WTC11 (cell line): ENCODE measurements at regions not wholly inside any gene's neighbourhood (a gene's known extent, or its start where the extent isn't known, plus 50 kb on each side); places are given as distances from the start of the nearest gene placed in this dataset.
A peak's percentile ranks its signal among the peaks of the same experiment; 100 is the strongest.

ENCODE experiments used
- ATAC-seq: fragments of 200-7000 bp; cut with Tn5 transposase; 2 replicates; pipeline ENCODE4 v1.10.0; 2021; ENCODE audit warnings: mild to moderate bottlenecking, moderate library complexity
- CTCF ChIA-PET: fragments of 300-600 bp; sonication (Branson Sonifier 250); formaldehyde crosslinking; loops from one replicate; lab custom pipeline; 2021; ENCODE audit warnings: antibody characterized with exemption; lab: Charles Lee
- POLR2A ChIA-PET: fragments of 350-600 bp; sonication (Branson Sonifier 250); formaldehyde crosslinking; loops from one replicate; lab custom pipeline; 2021; ENCODE audit warnings: antibody characterized with exemption; lab: Charles Lee
- DNase-seq: peaks from one replicate; pipeline ENCODE4 v3.0.0; 2021; ENCODE audit warnings: low spot score
- H3K27ac Mint-ChIP-seq: 2 replicates; pipeline ENCODE4 v1.8.0; 2021; ENCODE audit warnings: mixed read lengths
- H3K27me3 Mint-ChIP-seq: 2 replicates; pipeline ENCODE4 v1.8.0; 2021; ENCODE audit warnings: low read depth, mild to moderate bottlenecking, moderate library complexity, mixed read lengths
- H3K36me3 Mint-ChIP-seq: 2 replicates; pipeline ENCODE4 v1.8.0; 2021; ENCODE audit warnings: mixed read lengths
- H3K4me1 Mint-ChIP-seq: 2 replicates; pipeline ENCODE4 v1.8.0; 2022; ENCODE audit warnings: mixed read lengths
- H3K4me3 Mint-ChIP-seq: 2 replicates; pipeline ENCODE4 v1.8.0; 2021; ENCODE audit warnings: mild to moderate bottlenecking, moderate library complexity, mixed read lengths
- H3K9me3 Mint-ChIP-seq: 2 replicates; pipeline ENCODE4 v1.8.0; 2021; ENCODE audit warnings: mixed read lengths
- AFF4 ChIP-seq: sonication (generic); formaldehyde crosslinking; IDR thresholded peaks from 2 replicates; pipeline ENCODE4 v1.8.1; 2023; ENCODE audit warnings: mild to moderate bottlenecking, missing genetic modification reagents, borderline replicate concordance
- ATF1 ChIP-seq: sonication (generic); formaldehyde crosslinking; IDR thresholded peaks from 2 replicates; pipeline ENCODE4 v1.8.1; 2023; ENCODE audit warnings: mild to moderate bottlenecking, moderate library complexity, missing genetic modification reagents
- ATF2 ChIP-seq: sonication (generic); formaldehyde crosslinking; IDR thresholded peaks from 2 replicates; pipeline ENCODE4 v1.8.1; 2022; ENCODE audit warnings: low read depth, missing genetic modification reagents, borderline replicate concordance
- ATF3 ChIP-seq: sonication (generic); formaldehyde crosslinking; conservative IDR thresholded peaks from 2 replicates; pipeline ENCODE4 v1.8.1; 2022; ENCODE audit warnings: mild to moderate bottlenecking, missing genetic modification reagents
- CREM ChIP-seq: sonication (generic); formaldehyde crosslinking; IDR thresholded peaks from 2 replicates; pipeline ENCODE4 v1.8.1; 2022; ENCODE audit warnings: mild to moderate bottlenecking, missing genetic modification reagents, moderate library complexity
- ERG ChIP-seq: fragments of 250-450 bp; sonication (Bioruptor Pico); IDR thresholded peaks from 2 replicates; pipeline ENCODE4 v1.8.0; 2021; ENCODE audit warnings: mild to moderate bottlenecking
- GABPB1 ChIP-seq: sonication (generic); formaldehyde crosslinking; IDR thresholded peaks from 2 replicates; pipeline ENCODE4 v1.8.1; 2023; ENCODE audit warnings: mild to moderate bottlenecking, missing genetic modification reagents
- GRHL2 ChIP-seq: fragments of 250-450 bp; sonication (Bioruptor Pico); IDR thresholded peaks from 2 replicates; pipeline ENCODE4 v1.8.0; 2022; ENCODE audit warnings: mild to moderate bottlenecking, moderate library complexity; ENCODE audit not compliant: insufficient replicate concordance, severe bottlenecking
- JAZF1 ChIP-seq: fragments of 250-450 bp; sonication (Bioruptor Pico); IDR thresholded peaks from 2 replicates; pipeline ENCODE4 v1.9.0; 2021; ENCODE audit warnings: moderate library complexity, mild to moderate bottlenecking, inconsistent platforms
- MYBL2 ChIP-seq: sonication (generic); formaldehyde crosslinking; IDR thresholded peaks from 2 replicates; pipeline ENCODE4 v1.8.1; 2023; ENCODE audit warnings: mild to moderate bottlenecking, moderate library complexity, missing genetic modification reagents
- NFYB ChIP-seq: sonication (generic); formaldehyde crosslinking; conservative IDR thresholded peaks from 2 replicates; pipeline ENCODE4 v1.8.0; 2022; ENCODE audit warnings: low read depth, missing genetic modification reagents
- PRDM15 ChIP-seq: sonication (generic); formaldehyde crosslinking; IDR thresholded peaks from 2 replicates; pipeline ENCODE4 v1.8.0; 2022; ENCODE audit warnings: missing genetic modification reagents
- SMAD4 ChIP-seq: sonication (generic); formaldehyde crosslinking; IDR thresholded peaks from 2 replicates; pipeline ENCODE4 v1.8.0; 2022; ENCODE audit warnings: mild to moderate bottlenecking, missing genetic modification reagents
- TCF7 ChIP-seq: sonication (generic); formaldehyde crosslinking; IDR thresholded peaks from 2 replicates; pipeline ENCODE4 v1.8.0; 2022; ENCODE audit warnings: mild to moderate bottlenecking, low read depth, missing genetic modification reagents, moderate library complexity
- TEAD1 ChIP-seq: sonication (generic); formaldehyde crosslinking; IDR thresholded peaks from 2 replicates; pipeline ENCODE4 v1.8.0; 2022; ENCODE audit warnings: mild to moderate bottlenecking, missing genetic modification reagents
- ZBTB43 ChIP-seq: sonication (generic); formaldehyde crosslinking; IDR thresholded peaks from 2 replicates; pipeline ENCODE4 v1.8.1; 2023; ENCODE audit warnings: mild to moderate bottlenecking, missing genetic modification reagents
- ZMAT4 ChIP-seq: fragments of 250-450 bp; sonication (Bioruptor Pico); IDR thresholded peaks from 2 replicates; pipeline ENCODE4 v1.9.0; 2021; ENCODE audit warnings: mild to moderate bottlenecking
- ZNF317 ChIP-seq: sonication (generic); formaldehyde crosslinking; IDR thresholded peaks from 2 replicates; pipeline ENCODE4 v1.8.1; 2023; ENCODE audit warnings: low read depth, mild to moderate bottlenecking, moderate library complexity, missing genetic modification reagents, borderline replicate concordance
- ZNF416 ChIP-seq: fragments of 250-450 bp; sonication (Bioruptor Pico); IDR thresholded peaks from 2 replicates; pipeline ENCODE4 v1.9.0; 2021; ENCODE audit warnings: mild to moderate bottlenecking, inconsistent platforms

GRCh38 chr2:82596581-82596980 is 1862.5 kb downstream of the SUCLG1 start:
- POLR2A ChIA-PET = no interaction called here
- Mint-ChIP-seq H3K27ac (peak overlapping the region; percentile 19; the same call in 1 of the 2 replicates), H3K4me1 (peaks cover 10% of the 10 kb centered on the region), H3K27me3 (no peaks in the 10 kb centered on the region), H3K36me3 (no peaks in the 10 kb centered on the region), H3K4me3 (no peak overlapping the region), H3K9me3 (peaks cover 8% of the 10 kb centered on the region; the same call in 1 of the 2 replicates)
- CTCF ChIA-PET = no interaction called here
- ATAC-seq = no peak
- no peak for TF ChIP-seq JAZF1 (CRISPR knock-in tag)
- no peak for DNase-seq

GRCh38 chr2:82591718-82592117 is 1867.4 kb downstream of the SUCLG1 start:
- no peak for DNase-seq
- Mint-ChIP-seq H3K4me3 (no peak overlapping the region), H3K27ac (no peak overlapping the region)
- TF ChIP-seq ATF3 (CRISPR knock-in tag) (no peak), ZNF317 (CRISPR knock-in tag) (no peak), GRHL2 (CRISPR knock-in tag) (no peak)
- TF ChIP-seq, all 79 proteins: peak for 0
- H3K27me3 Mint-ChIP-seq = no peaks in the 10 kb centered on the region; the same call in 1 of the 2 replicates
- POLR2A ChIA-PET = no interaction called here
- no peaks in the 10 kb centered on the region for H3K36me3 Mint-ChIP-seq
- ATAC-seq = peak; percentile 71
- peaks cover 18% of the 10 kb centered on the region for H3K4me1 Mint-ChIP-seq
- CTCF ChIA-PET = no interaction called here
- peaks cover 8% of the 10 kb centered on the region; the same call in 1 of the 2 replicates for H3K9me3 Mint-ChIP-seq

GRCh38 chr2:82576656-82577055 is 1882.4 kb downstream of the SUCLG1 start:
- no peak for ATAC-seq
- CTCF ChIA-PET = no interaction called here
- Mint-ChIP-seq H3K27me3 (no peaks in the 10 kb centered on the region), H3K4me3 (no peak overlapping the region), H3K36me3 (0 out of 2 replicates have a peak, but pooled peaks cover 3% of the 10 kb centered on the region), H3K4me1 (no peaks in the 10 kb centered on the region), H3K27ac (no peak overlapping the region), H3K9me3 (peaks cover 10% of the 10 kb centered on the region)
- DNase-seq = no peak
- POLR2A ChIA-PET = no interaction called here
- no peak for TF ChIP-seq SMAD4 (CRISPR knock-in tag)
- no peak for TF ChIP-seq ATF1 (CRISPR knock-in tag)
- TF ChIP-seq TCF7 (CRISPR knock-in tag) = no peak
- TF ChIP-seq ERG = no peak
- TF ChIP-seq NFYB (CRISPR knock-in tag) = no peak
- TF ChIP-seq ZBTB43 (CRISPR knock-in tag) = no peak
- no peak for TF ChIP-seq JAZF1 (CRISPR knock-in tag)
- TF ChIP-seq ZMAT4 (CRISPR knock-in tag) = no peak
- TF ChIP-seq CREM (CRISPR knock-in tag) = no peak
- no peak for TF ChIP-seq AFF4 (CRISPR knock-in tag)
- no peak for TF ChIP-seq ATF2 (CRISPR knock-in tag)
- TF ChIP-seq MYBL2 = no peak
- TF ChIP-seq ZNF416 = no peak
- TF ChIP-seq PRDM15 (CRISPR knock-in tag) = no peak
- no peak for TF ChIP-seq GABPB1
- no peak for TF ChIP-seq TEAD1 (CRISPR knock-in tag)
- TF ChIP-seq ZNF317 (CRISPR knock-in tag) = no peak
